ENCODE measurements at regions not wholly inside any gene's neighbourhood (a gene's known extent, or its start where the extent isn't known, plus 50 kb on each side); places are given as distances from the start of the nearest gene placed in this dataset.

GRCh38 chr10:128885573-128886555 lies 581.2 kb upstream of the MGMT start:
- no peak for DNase-seq

GRCh38 chr10:128887856-128888255 lies 579.2 kb upstream of the MGMT start:
- no peak for DNase-seq

GRCh38 chr10:128892005-128892404 lies 575.0 kb upstream of the MGMT start:
- no peak for DNase-seq

- DNase-seq = no peak
Measured at GRCh38 chr10:128894641-128895040, 572.4 kb upstream of the MGMT start.

GRCh38 chr10:128895473-128895872 lies 571.6 kb upstream of the MGMT start:
- DNase-seq = no peak

GRCh38 chr10:128896116-128896795 lies 570.8 kb upstream of the MGMT start:
- DNase-seq = no peak

GRCh38 chr10:128896963-128897362 lies 570.1 kb upstream of the MGMT start:
- no peak for DNase-seq

- no peak for DNase-seq
Measured at GRCh38 chr10:128897401-128898129, 569.5 kb upstream of the MGMT start.

- DNase-seq = no peak
Measured at GRCh38 chr10:128898133-128898915, 568.7 kb upstream of the MGMT start.

- DNase-seq = no peak
Measured at GRCh38 chr10:128898916-128899195, 568.2 kb upstream of the MGMT start.

GRCh38 chr10:128900456-128900855 lies 566.6 kb upstream of the MGMT start:
- DNase-seq = no peak

GRCh38 chr10:128901236-128901635 lies 565.8 kb upstream of the MGMT start:
- no peak for DNase-seq

GRCh38 chr10:128902031-128902710 lies 564.9 kb upstream of the MGMT start:
- no peak for DNase-seq

GRCh38 chr10:128907155-128907941 lies 559.7 kb upstream of the MGMT start:
- DNase-seq = no peak

GRCh38 chr10:128908099-128908498 lies 558.9 kb upstream of the MGMT start:
- no peak for DNase-seq

GRCh38 chr10:128908499-128908898 lies 558.5 kb upstream of the MGMT start:
- no peak for DNase-seq

- DNase-seq = no peak
Measured at GRCh38 chr10:128912568-128913311, 554.3 kb upstream of the MGMT start.

GRCh38 chr10:128914681-128915080 lies 552.4 kb upstream of the MGMT start:
- DNase-seq = no peak

GRCh38 chr10:128915630-128916029 lies 551.4 kb upstream of the MGMT start:
- DNase-seq = no peak

- DNase-seq = no peak
Measured at GRCh38 chr10:128916383-128916782, 550.7 kb upstream of the MGMT start.

All from activated CD4-positive, alpha-beta T cell treated with anti-CD3 and anti-CD28 coated beads for 4 hours (primary cell).